NT2/D1 (cell line): ENCODE measurements at regions not wholly inside any gene's neighbourhood (a gene's known extent, or its start where the extent isn't known, plus 50 kb on each side); places are given as distances from the start of the nearest gene placed in this dataset.

Source experiments
- SUZ12 ChIP-seq: IDR thresholded peaks from 2 replicates; pipeline ENCODE4 v1.6.1; 2011; ENCODE audit not compliant: insufficient read length, insufficient read depth; ENCODE audit errors: extremely low read depth
- YY1 ChIP-seq: IDR thresholded peaks from 2 replicates; pipeline ENCODE4 v1.6.1; 2011; ENCODE audit not compliant: insufficient read length, insufficient read depth

DNA sequence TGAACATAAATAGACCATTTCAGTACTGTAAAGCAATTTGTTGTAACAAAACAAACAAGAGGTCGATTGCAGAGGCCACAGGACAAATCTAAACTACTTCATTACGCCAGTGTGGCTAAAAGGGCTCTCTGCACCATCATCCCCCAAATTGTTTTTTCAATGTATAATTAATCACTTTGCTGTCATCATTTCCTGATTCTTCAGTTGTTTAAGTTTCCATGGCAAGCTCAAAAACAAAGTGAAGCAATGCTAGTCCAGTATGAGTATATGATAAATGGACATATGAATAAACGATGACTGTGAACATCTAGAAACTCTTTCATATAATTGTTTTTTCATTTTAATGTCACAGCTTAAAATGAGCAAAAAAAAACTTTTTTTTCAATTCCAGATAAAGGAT, 235.4 kb upstream of the FGF13 start:
- TF ChIP-seq YY1: no peak
- no peak for TF ChIP-seq SUZ12
